Left ventricle myocardium superior (tissue), 1 donor: ENCODE measurements at regions not wholly inside any gene's neighbourhood (a gene's known extent, or its start where the extent isn't known, plus 50 kb on each side); places are given as distances from the start of the nearest gene placed in this dataset.
"Not testable (repeated sequence)": the region's sequence is repeated elsewhere in the genome, so short reads cannot be mapped to it uniquely, and the experiment has no call there.

Source experiments
- ATAC-seq: fragments of 200-7000 bp; cut with Tn5 transposase; one replicate; pipeline ENCODE4 v1.9.1; 2020; ENCODE audit warnings: mild to moderate bottlenecking, moderate library complexity
- DNase-seq: peaks from one replicate; pipeline ENCODE4 v3.0.0-alpha.2; 2020
- intact Hi-C: fragments of 100-400 bp; cut with micrococcal nuclease; formaldehyde crosslinking; loops from one replicate; pipeline ENCODE4 v1.11.0; 2022
- donor health status: DM: no; HTN: yes; CAD: no; lungs with severe emphysema.

- DNase-seq, ATAC-seq, intact Hi-C loops: not testable (repeated sequence)
Measured at GRCh38 chr2:43066541-43067253, 159.7 kb downstream of the ZFP36L2 start.

- ATAC-seq, result no peak
- DNase-seq, result no peak
- intact Hi-C loops, result no loop called here
Measured at GRCh38 chr2:43065871-43066270, 160.5 kb downstream of the ZFP36L2 start.

- DNase-seq (no peak), ATAC-seq (no peak)
- intact Hi-C loops, result no loop called here
Measured at GRCh38 chr2:43065036-43065435, 161.4 kb downstream of the ZFP36L2 start.

GRCh38 chr2:43063096-43063495 is 163.3 kb downstream of the ZFP36L2 start:
- DNase-seq, ATAC-seq, intact Hi-C loops: not testable (repeated sequence)

- ATAC-seq (no peak), DNase-seq (no peak)
- intact Hi-C loops, result no loop called here
Measured at GRCh38 chr2:43062058-43062457, 164.3 kb downstream of the ZFP36L2 start.

- ATAC-seq (no peak), DNase-seq (no peak)
- intact Hi-C loops, result no loop called here
Measured at GRCh38 chr2:43060390-43061016, 165.9 kb downstream of the ZFP36L2 start.

GRCh38 chr2:43059183-43059897 is 167.1 kb downstream of the ZFP36L2 start:
- intact Hi-C loops, result no loop called here
- ATAC-seq (peak; percentile 95), DNase-seq (peak; percentile 88)

GRCh38 chr2:43058726-43059110 is 167.7 kb downstream of the ZFP36L2 start:
- ATAC-seq, result no peak
- intact Hi-C loops, result no loop called here
- no peak for DNase-seq

GRCh38 chr2:43057742-43058725 is 168.4 kb downstream of the ZFP36L2 start:
- intact Hi-C loops, result no loop called here
- no peak for ATAC-seq
- DNase-seq, result no peak

GRCh38 chr2:43057026-43057741 is 169.2 kb downstream of the ZFP36L2 start:
- ATAC-seq, result peak; percentile 74
- DNase-seq, result peak; percentile 78

GRCh38 chr2:43055985-43056384 is 170.4 kb downstream of the ZFP36L2 start:
- DNase-seq (no peak), ATAC-seq (no peak)
- intact Hi-C loops, result no loop called here

More at GRCh38 chr2:43057026-43057741, 169.2 kb downstream of the ZFP36L2 start:
- intact Hi-C loops, result no loop called here

GRCh38 chr2:43055086-43055912 is 171.1 kb downstream of the ZFP36L2 start:
- DNase-seq (no peak), ATAC-seq (no peak)
- intact Hi-C loops, result no loop called here

GRCh38 chr2:43054367-43054766 is 172.0 kb downstream of the ZFP36L2 start:
- intact Hi-C loops, result no loop called here
- ATAC-seq (peak; percentile 12), DNase-seq (peak; percentile 55)

GRCh38 chr2:43052944-43053306 is 173.5 kb downstream of the ZFP36L2 start:
- intact Hi-C loops, result no loop called here
- ATAC-seq (no peak), DNase-seq (no peak)

- intact Hi-C loops, result no loop called here
- DNase-seq (no peak), ATAC-seq (no peak)
Measured at GRCh38 chr2:43052204-43052943, 174.0 kb downstream of the ZFP36L2 start.

- ATAC-seq (peak; percentile 5), DNase-seq (no peak)
- intact Hi-C loops, result no loop called here
Measured at GRCh38 chr2:43051338-43051737, 175.1 kb downstream of the ZFP36L2 start.

- intact Hi-C loops, result no loop called here
- DNase-seq (no peak), ATAC-seq (peak; percentile 16)
Measured at GRCh38 chr2:43050866-43051265, 175.5 kb downstream of the ZFP36L2 start.
